A673 (cell line): ENCODE measurements at regions not wholly inside any gene's neighbourhood (a gene's known extent, or its start where the extent isn't known, plus 50 kb on each side); places are given as distances from the start of the nearest gene placed in this dataset.

ENCODE experiments used
- BruUV-seq: library from RNA; stranded (reverse); fragments of 400-500 nt; replicated peaks from 2 replicates; lab custom pipeline; 2021; lab: Mats Ljungman, UMichigan
- CTCF ChIA-PET: fragments of 300-600 bp; sonication (Branson Sonifier 250); formaldehyde crosslinking; loops from one replicate; lab custom pipeline; 2022; ENCODE audit warnings: antibody characterized with exemption; lab: Charles Lee
- POLR2A ChIA-PET: fragments of 300-600 bp; sonication (Branson Sonifier 250); formaldehyde crosslinking; loops from one replicate; lab custom pipeline; 2022; ENCODE audit warnings: antibody characterized with exemption; ENCODE audit not compliant: low non-redundant PET; lab: Charles Lee
- DNase-seq: peaks from one replicate; pipeline ENCODE4 v3.0.0-alpha.2; 2015; ENCODE audit warnings: low spot score
- H3K27ac ChIP-seq: fragments of 200-600 bp; sonication (generic); 2 replicates; pipeline ENCODE4 v1.5.1; 2016; ENCODE audit warnings: mixed run types, low read depth, mild to moderate bottlenecking, mixed read lengths, antibody characterized with exemption, low read length; ENCODE audit not compliant: poor library complexity, severe bottlenecking
- H3K27me3 ChIP-seq: fragments of 200-600 bp; sonication (generic); replicated peaks from 2 replicates; pipeline ENCODE4 v1.6.1; 2017; ENCODE audit warnings: mixed run types, low read depth, mild to moderate bottlenecking, mixed read lengths, antibody characterized with exemption, low read length; ENCODE audit not compliant: insufficient read depth, poor library complexity
- H3K36me3 ChIP-seq: fragments of 200-600 bp; sonication (generic); 2 replicates; pipeline ENCODE4 v1.6.1; 2016; ENCODE audit warnings: mixed run types, mild to moderate bottlenecking, mixed read lengths, antibody characterized with exemption, low read length; ENCODE audit not compliant: insufficient read depth, poor library complexity, severe bottlenecking
- H3K4me1 ChIP-seq: fragments of 200-600 bp; sonication (generic); 2 replicates; pipeline ENCODE4 v1.6.1; 2017; ENCODE audit warnings: mixed run types, mild to moderate bottlenecking, mixed read lengths, antibody characterized with exemption, low read length; ENCODE audit not compliant: insufficient read depth, poor library complexity, severe bottlenecking
- H3K4me3 ChIP-seq: fragments of 200-600 bp; sonication (generic); 2 replicates; pipeline ENCODE4 v1.5.1; 2016; ENCODE audit warnings: low read depth, mixed run types, mild to moderate bottlenecking, mixed read lengths, low read length; ENCODE audit not compliant: poor library complexity, severe bottlenecking
- H3K9me3 ChIP-seq: fragments of 200-600 bp; sonication (generic); 2 replicates; pipeline ENCODE4 v1.6.1; 2016; ENCODE audit warnings: mixed run types, low read depth, mild to moderate bottlenecking, mixed read lengths, antibody characterized with exemption, low read length; ENCODE audit not compliant: poor library complexity, severe bottlenecking
- CTCF ChIP-seq: fragments of 300-800, 200-600 bp; sonication (generic); conservative IDR thresholded peaks from 2 replicates; pipeline ENCODE4 v1.5.1; 2017; ENCODE audit warnings: low read depth, mild to moderate bottlenecking, antibody characterized with exemption, low read length, moderate library complexity, mixed read lengths
- EZH2 ChIP-seq: fragments of 200-600 bp; sonication (generic); IDR thresholded peaks from 2 replicates; pipeline ENCODE4 v1.6.1; 2017; ENCODE audit warnings: borderline replicate concordance, low read depth, mild to moderate bottlenecking, mixed read lengths, antibody characterized with exemption, low read length; ENCODE audit not compliant: poor library complexity, severe bottlenecking
- intact Hi-C: fragments of 100-400 bp; cut with micrococcal nuclease; formaldehyde crosslinking; loops from one replicate; pipeline ENCODE4 v1.10.0; 2022; ENCODE audit not compliant: unreplicated experiment

DNA sequence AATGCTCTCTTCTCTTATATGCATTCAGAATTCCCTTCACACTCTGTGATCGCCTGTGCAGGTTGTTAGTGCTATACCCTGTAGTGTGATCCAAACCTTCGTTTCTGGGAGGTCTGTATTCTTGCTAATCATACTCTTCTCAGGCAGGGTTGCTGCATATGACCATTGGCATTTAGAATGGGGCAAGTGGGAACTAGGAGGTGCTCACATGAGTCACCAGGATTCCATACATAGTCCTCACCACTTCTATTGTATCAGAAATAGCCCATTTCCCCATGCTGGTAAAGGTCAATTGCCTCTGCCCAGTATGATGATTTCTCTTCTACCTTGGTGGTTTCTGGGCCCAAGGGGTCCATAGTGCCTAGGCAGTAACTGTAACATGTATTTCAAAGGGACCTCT lies 443.5 kb upstream of the CDH6 start:
- Histone ChIP-seq H3K9me3 (no peaks in the 10 kb centered on the region), H3K27me3 (no peaks in the 10 kb centered on the region), H3K4me1 (no peaks in the 10 kb centered on the region), H3K4me3 (no peak overlapping the region), H3K36me3 (no peaks in the 10 kb centered on the region), H3K27ac (no peak overlapping the region)
- BruUV-seq: no TSS peak
- TF ChIP-seq EZH2: no peak
- no peak for TF ChIP-seq CTCF
- no peak for DNase-seq
- POLR2A ChIA-PET: no interaction called here
- intact Hi-C loops: no loop called here
- CTCF ChIA-PET: no interaction called here

DNA sequence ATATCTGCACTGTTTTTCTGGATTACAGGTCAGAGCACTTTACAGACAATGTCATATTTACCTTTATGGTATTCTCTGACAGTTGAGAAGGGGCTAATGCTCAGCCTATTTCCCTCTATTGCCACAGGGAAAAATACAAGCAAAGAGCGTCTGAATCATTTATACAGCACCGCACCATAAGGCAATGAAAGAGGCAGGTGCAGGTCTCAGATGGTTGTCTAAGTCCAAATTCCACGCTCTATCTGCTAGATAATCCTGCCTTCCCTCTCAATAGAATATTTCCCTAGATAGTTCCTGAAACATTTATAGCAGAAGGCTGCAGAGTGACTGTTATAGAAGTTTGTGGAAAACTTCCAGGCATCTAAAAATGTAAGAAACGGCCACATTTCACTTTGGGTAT lies 446.1 kb upstream of the CDH6 start:
- CTCF ChIA-PET: no interaction called here
- no TSS peak for BruUV-seq

GRCh38 chr5:30736669-30737068 lies 456.8 kb upstream of the CDH6 start:
- TF ChIP-seq EZH2: no peak
- TF ChIP-seq CTCF: no peak
- DNase-seq: no peak
- Histone ChIP-seq H3K9me3 (no peaks in the 10 kb centered on the region), H3K4me3 (no peak overlapping the region), H3K36me3 (no peaks in the 10 kb centered on the region), H3K27me3 (no peaks in the 10 kb centered on the region), H3K4me1 (no peaks in the 10 kb centered on the region), H3K27ac (no peak overlapping the region)
- BruUV-seq: no TSS peak
- ChIA-PET CTCF (no interaction called here), POLR2A (interaction anchor here (0.6 kb wide), 1 partner anchor 633 kb away, joined by 4 read pairs; no protein-coding TSS in a partner anchor)
- intact Hi-C loops: no loop called here

More for the DNA sequence above, 446.1 kb upstream of the CDH6 start:
- Histone ChIP-seq H3K4me3 (no peak overlapping the region), H3K27me3 (no peaks in the 10 kb centered on the region), H3K9me3 (no peaks in the 10 kb centered on the region), H3K27ac (no peak overlapping the region), H3K4me1 (no peaks in the 10 kb centered on the region), H3K36me3 (no peaks in the 10 kb centered on the region)
- DNase-seq: no peak
- intact Hi-C loops: no loop called here
- POLR2A ChIA-PET: no interaction called here
- no peak for TF ChIP-seq CTCF
- TF ChIP-seq EZH2: no peak
